Body of pancreas (tissue), 4 donors: ENCODE measurements at regions not wholly inside any gene's neighbourhood (a gene's known extent, or its start where the extent isn't known, plus 50 kb on each side); places are given as distances from the start of the nearest gene placed in this dataset.

Source experiments
- CTCF ChIP-seq, 7 experiments: fragments of 450-650 bp in 4 of 7; fragments of 200-600 bp in 3 of 7; sonication (generic) in 3 of 7; IDR thresholded peaks; one replicate each; pipeline ENCODE4 v1.5.1; 2016 to 2019; ENCODE audit warnings: antibody characterized with exemption in 7 of 7
- POLR2A ChIP-seq, 3 donors: fragments of 450-650 bp; IDR thresholded peaks; one replicate each; pipeline ENCODE4 v1.6.1; 2016; ENCODE audit warnings: antibody characterized with exemption in 3 of 3, mild to moderate bottlenecking in 2 of 3

DNA sequence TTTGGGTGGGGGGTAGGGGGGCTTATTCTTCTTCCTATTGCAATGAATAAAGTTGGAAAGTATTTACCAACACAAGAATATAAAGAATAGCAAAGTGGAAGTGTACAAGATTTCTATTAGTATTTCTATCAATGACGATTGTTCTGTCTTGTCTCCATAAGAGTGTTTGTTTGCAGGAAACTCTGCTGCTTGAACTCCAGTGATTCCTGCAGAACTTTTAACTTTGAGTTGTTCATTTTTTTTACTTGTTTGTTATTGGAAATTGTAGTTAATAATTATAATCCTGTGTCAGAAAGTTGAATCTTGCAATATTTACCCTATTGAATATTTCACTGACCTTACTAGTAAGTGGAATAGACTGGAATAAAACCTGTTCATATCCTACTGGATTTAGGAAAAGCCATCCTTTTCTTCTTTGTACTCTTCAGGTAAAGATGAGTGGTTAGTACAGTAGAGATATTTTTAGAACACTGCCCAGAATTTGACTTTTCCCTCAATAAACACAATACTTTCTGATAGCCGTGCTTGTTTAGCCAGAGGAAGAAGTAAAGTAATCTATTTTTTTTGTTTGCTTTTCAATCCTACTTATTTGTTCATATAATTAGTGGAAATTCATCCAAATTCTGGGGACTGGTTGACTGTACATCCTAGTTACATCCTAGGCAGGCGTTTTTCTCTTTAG, 340.4 kb downstream of the TENT4A start:
- TF ChIP-seq CTCF (IDR thresholded peaks at IDR 0.05): no peak
- no peak for TF ChIP-seq POLR2A (IDR thresholded peaks at IDR 0.05)
